AG04450 (cell line): ENCODE measurements at regions not wholly inside any gene's neighbourhood (a gene's known extent, or its start where the extent isn't known, plus 50 kb on each side); places are given as distances from the start of the nearest gene placed in this dataset.

Source experiments
- CTCF ChIA-PET: fragments of 300-600, 350-600 bp; formaldehyde crosslinking; extraction: SDS; loops from one replicate; lab custom pipeline; 2022; ENCODE audit warnings: antibody characterized with exemption, inconsistent platforms; lab: Charles Lee
- POLR2A ChIA-PET: fragments of 350-600 bp; formaldehyde crosslinking; extraction: SDS; loops from one replicate; lab custom pipeline; 2021; ENCODE audit warnings: antibody characterized with exemption, inconsistent platforms; lab: Yijun Ruan, JAX
- DNase-seq: peaks from one replicate; pipeline ENCODE4 v3.0.0-alpha.2; 2011; ENCODE audit warnings: low read depth, low spot score
- H3K27ac ChIP-seq: one replicate; pipeline ENCODE4 v1.5.1; 2012; ENCODE audit warnings: low read depth, low read length, control low read depth
- H3K27me3 ChIP-seq: one replicate; pipeline ENCODE4 v1.6.0; 2012; ENCODE audit warnings: low read length; ENCODE audit not compliant: control insufficient read depth, insufficient read depth
- H3K4me3 ChIP-seq: 2 replicates; pipeline ENCODE4 v1.5.1; 2011; ENCODE audit warnings: mild to moderate bottlenecking, low read depth, low read length, control low read depth
- H3K9me3 ChIP-seq: 2 replicates; pipeline ENCODE4 v1.5.1; 2012; ENCODE audit warnings: low read length; ENCODE audit not compliant: control insufficient read depth, insufficient read depth
- TF ChIP-seq, protein P1 (sequence below): IDR thresholded peaks from 2 replicates; pipeline ENCODE4 v1.5.1; 2011; ENCODE audit warnings: low read depth, low read length, control low read depth, inconsistent platforms

GRCh38 chr12:93167841-93168492 lies 209.8 kb upstream of the NUDT4 start:
- no peak for DNase-seq
- TF ChIP-seq, protein P1, sequence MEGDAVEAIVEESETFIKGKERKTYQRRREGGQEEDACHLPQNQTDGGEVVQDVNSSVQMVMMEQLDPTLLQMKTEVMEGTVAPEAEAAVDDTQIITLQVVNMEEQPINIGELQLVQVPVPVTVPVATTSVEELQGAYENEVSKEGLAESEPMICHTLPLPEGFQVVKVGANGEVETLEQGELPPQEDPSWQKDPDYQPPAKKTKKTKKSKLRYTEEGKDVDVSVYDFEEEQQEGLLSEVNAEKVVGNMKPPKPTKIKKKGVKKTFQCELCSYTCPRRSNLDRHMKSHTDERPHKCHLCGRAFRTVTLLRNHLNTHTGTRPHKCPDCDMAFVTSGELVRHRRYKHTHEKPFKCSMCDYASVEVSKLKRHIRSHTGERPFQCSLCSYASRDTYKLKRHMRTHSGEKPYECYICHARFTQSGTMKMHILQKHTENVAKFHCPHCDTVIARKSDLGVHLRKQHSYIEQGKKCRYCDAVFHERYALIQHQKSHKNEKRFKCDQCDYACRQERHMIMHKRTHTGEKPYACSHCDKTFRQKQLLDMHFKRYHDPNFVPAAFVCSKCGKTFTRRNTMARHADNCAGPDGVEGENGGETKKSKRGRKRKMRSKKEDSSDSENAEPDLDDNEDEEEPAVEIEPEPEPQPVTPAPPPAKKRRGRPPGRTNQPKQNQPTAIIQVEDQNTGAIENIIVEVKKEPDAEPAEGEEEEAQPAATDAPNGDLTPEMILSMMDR: no peak
- Histone ChIP-seq H3K27me3 (no peaks in the 10 kb centered on the region), H3K4me3 (peak overlapping the region; percentile 24), H3K9me3 (no peaks in the 10 kb centered on the region), H3K27ac (no peak overlapping the region)
- POLR2A ChIA-PET: no interaction called here
- CTCF ChIA-PET: interaction anchor here (1.2 kb wide), 1 partner anchor 24 kb away, joined by 3 read pairs; no protein-coding TSS in a partner anchor

DNA sequence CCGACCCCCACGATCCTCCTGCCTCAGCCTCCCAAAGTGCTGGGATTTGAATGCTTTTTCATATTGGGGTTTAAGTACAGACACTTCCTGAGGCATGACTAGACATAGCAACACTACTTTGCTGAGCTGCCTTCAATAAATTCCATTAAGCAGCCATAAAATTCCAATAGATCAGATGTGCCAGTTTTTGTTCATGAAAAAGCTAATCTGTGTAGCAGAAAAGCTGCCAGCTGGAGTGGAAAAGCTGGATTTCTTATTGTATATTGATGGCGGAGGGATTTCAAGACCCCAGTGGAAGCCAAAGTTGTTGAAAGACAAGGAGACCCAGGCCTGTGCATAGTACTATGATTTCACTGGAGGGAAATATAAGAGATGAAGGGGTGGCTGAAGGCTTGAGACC lies 209.0 kb upstream of the NUDT4 start:
- no peaks in the 10 kb centered on the region for H3K27me3 ChIP-seq
- no peaks in the 10 kb centered on the region for H3K9me3 ChIP-seq
- TF ChIP-seq, protein P1: no peak
- H3K4me3 ChIP-seq: no peak overlapping the region
- DNase-seq: no peak
- H3K27ac ChIP-seq: no peak overlapping the region
- POLR2A ChIA-PET: no interaction called here
- CTCF ChIA-PET: interaction anchor here (1.2 kb wide), 1 partner anchor 23 kb away, joined by 3 read pairs; no protein-coding TSS in a partner anchor

DNA sequence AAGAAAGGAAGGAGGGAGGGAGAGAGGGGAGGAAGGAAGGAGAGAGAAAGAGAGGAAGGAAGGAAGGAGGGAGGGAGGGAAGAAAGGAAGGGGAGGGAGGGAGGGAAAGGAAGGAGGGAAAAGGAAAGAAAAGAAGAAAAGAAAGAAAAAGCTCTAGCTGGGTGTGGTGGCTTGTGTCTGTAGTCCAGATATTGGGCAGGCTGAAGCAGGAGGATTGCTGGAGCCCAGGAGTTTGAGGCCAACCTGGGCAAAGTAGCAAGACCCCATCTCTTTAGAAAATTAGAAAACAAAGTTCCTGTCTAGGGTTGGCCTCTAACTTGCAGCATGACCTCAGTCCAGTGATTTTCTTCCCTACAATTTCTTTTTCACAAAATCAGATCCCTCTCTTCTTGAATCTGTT lies 208.2 kb upstream of the NUDT4 start:
- TF ChIP-seq, protein P1: no peak
- no peaks in the 10 kb centered on the region for H3K9me3 ChIP-seq
- ChIA-PET CTCF (no interaction called here), POLR2A (no interaction called here)
- no peak overlapping the region for H3K27ac ChIP-seq
- H3K27me3 ChIP-seq: no peaks in the 10 kb centered on the region
- DNase-seq: no peak
- H3K4me3 ChIP-seq: no peak overlapping the region

DNA sequence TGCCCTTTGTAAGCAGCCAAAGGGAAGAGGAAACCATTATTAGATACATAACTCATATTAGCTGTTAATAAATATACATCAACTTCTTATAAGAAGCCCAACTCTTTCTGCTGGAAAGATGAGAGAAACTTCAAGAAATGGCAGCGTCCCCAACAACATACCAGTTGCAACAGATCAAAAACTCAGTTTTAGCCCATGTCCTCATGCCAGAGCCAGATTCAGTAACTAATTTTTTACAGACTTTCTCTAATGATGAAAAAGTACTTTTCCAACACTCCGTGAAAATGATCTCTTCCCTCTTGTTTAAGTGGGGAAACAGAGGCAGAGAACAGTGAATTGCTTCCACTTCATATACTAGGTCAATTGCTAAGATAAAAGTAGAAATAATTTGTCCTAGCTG lies 206.8 kb upstream of the NUDT4 start:
- ChIA-PET POLR2A (no interaction called here), CTCF (interaction anchor here (1.0 kb wide), 1 partner anchor 10 kb away, joined by 3 read pairs; no protein-coding TSS in a partner anchor)
- Histone ChIP-seq H3K9me3 (no peaks in the 10 kb centered on the region), H3K27ac (no peak overlapping the region), H3K27me3 (no peaks in the 10 kb centered on the region), H3K4me3 (no peak overlapping the region)
- no peak for DNase-seq
- TF ChIP-seq, protein P1: no peak

- ChIA-PET CTCF (no interaction called here), POLR2A (interaction anchor here (0.6 to 1.5 kb wide), 3 partner anchors 46 to 155 kb away, joined by 4 to 5 read pairs (median 4); no protein-coding TSS in a partner anchor)
- Histone ChIP-seq H3K27ac (peak overlapping the region; percentile 66), H3K9me3 (no peaks in the 10 kb centered on the region), H3K27me3 (no peaks in the 10 kb centered on the region), H3K4me3 (no peak overlapping the region)
- DNase-seq: no peak
- TF ChIP-seq, protein P1: no peak
Observed at GRCh38 chr12:93173178-93173957, 204.4 kb upstream of the NUDT4 start.
